GM19239 (cell line): ENCODE measurements at regions not wholly inside any gene's neighbourhood (a gene's known extent, or its start where the extent isn't known, plus 50 kb on each side); places are given as distances from the start of the nearest gene placed in this dataset.

Source experiments
- DNase-seq: peaks from one replicate; pipeline ENCODE4 v3.0.0; 2011; ENCODE audit warnings: low spot score; ENCODE audit not compliant: insufficient read length
- FAIRE-seq: peaks from 2 replicates; lab custom pipeline; 2011; peaks lifted over from hg19 to GRCh38; lab: Jason Lieb, UNC

- FAIRE-seq (no peak), DNase-seq (no peak)
Observed at GRCh38 chr11:113634940-113635575, 71.0 kb downstream of the TMPRSS5 start.

DNA sequence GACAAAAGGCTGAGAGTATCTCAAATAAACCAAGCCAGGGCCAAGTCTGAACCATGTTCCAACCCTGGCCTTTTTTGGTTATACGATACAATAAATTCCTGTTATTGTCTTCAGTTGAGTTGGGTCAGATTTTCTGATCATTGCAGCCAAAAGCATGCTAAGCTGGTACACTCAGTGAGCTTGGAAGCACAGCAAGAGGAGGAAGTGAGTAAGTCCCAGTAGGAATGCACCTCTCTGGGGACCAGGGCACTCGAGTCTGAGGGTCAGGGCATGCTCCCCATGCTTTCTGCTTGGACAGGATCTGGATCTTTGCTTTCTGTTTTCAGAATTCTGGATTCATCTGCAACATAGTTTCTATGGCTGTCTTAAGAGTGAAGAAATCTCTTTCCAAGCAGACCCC lies 73.1 kb downstream of the TMPRSS5 start:
- DNase-seq (no peak), FAIRE-seq (no peak)

DNA sequence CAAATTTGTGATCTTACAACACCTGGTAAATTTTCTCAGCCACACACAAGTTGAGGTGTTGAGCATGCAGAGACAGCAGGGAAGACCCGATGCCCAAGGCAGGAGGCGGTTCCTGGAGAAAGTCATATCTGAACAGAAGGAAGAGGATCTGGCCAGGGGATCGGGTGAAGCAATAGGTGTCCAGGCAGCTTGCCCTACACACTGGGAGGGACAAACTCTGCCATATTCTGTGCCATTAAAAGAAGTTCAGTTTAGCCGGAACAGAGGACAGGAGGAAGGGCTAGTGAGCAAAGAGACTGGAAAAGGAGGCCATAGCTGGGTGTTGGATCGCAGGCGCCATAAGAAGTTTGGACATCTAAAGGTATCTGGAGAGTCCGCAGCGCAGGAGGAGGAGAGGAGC lies 76.5 kb downstream of the TMPRSS5 start:
- DNase-seq (no peak), FAIRE-seq (no peak)

DNA sequence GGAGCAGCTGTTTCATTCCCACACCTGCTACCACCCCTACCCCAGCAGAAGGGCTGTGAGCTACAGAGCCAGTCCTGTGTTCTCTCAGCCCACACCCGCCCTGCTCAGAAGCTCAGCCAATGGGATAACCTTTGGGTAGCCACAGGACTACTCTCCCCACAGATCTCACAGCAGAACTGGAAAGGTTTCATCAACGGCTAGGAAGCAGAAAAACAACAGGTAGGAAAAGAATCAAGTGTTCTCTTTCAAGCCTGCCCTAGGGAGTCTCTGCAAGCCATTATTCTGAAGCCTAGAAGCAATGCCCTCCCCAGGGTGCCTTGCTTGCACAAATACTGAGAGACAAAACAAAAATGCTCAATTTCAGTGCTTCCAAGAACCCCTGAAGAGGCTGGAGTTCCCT lies 77.2 kb downstream of the TMPRSS5 start:
- no peak for DNase-seq
- FAIRE-seq, result no peak

GRCh38 chr11:113627946-113628345 lies 78.2 kb downstream of the TMPRSS5 start:
- DNase-seq (no peak), FAIRE-seq (no peak)

DNA sequence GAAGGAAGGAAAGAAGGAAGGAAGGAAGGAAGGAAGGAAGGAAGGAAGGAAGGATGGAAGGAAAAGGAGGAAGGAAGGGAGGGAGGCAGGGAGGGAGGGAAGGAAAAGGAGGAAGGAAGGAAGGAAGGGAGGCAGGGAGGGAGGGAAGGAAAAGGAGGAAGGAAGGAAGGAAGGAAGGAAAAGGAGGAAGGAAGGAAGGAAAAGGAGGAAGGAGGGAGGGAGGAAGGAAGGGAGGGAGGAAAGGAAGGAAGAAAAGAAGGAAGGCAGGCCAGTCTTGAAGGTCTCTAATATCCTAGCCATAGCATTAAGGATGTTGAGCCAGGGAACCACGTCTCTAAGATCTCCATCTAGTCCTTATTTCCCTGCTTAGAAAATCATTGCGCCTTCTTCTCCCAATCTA lies 78.8 kb downstream of the TMPRSS5 start:
- DNase-seq (no peak), FAIRE-seq (no peak)

- no peak for DNase-seq
- no peak for FAIRE-seq
Observed at GRCh38 chr11:113626736-113627135, 79.4 kb downstream of the TMPRSS5 start.

GRCh38 chr11:113623114-113623513 lies 83.0 kb downstream of the TMPRSS5 start:
- FAIRE-seq, result no peak
- no peak for DNase-seq

DNA sequence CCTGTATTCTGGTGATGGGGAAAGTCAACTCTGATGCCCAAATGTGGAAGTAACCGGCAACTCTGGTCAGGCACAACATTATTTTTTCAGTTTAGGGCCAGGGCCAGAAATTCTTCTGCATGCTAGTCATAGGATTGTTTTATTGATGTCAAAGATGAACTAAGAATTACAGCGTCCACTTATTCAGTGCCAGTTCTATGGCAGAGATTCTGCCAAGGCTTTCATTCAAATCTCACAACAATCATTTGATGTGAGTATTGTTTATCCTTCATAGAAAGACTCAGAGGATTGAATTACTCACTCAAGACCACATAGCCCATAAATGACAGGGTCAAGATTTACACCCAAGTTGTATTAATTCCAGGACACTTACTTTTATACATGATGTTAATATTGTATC lies 87.7 kb downstream of the TMPRSS5 start:
- FAIRE-seq (no peak), DNase-seq (no peak)

DNA sequence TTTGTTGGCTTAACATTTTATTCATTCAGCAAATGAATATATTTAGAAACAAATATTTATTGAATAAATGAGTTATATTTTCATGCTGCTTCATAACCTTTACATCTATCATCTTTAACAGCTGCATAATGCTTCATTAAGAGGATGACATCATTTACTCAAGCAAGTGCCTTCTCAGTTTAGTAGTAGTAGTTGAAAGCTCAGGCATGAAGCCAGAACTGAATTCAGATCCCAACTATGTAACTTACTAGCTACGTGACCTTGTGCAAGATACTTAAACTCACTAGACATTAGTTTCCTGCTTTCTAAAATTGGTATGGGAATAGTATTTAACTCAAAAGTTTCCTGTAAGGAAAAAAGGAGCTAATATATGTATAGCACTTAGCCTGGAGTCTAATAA lies 90.3 kb downstream of the TMPRSS5 start:
- DNase-seq (no peak), FAIRE-seq (no peak)

DNA sequence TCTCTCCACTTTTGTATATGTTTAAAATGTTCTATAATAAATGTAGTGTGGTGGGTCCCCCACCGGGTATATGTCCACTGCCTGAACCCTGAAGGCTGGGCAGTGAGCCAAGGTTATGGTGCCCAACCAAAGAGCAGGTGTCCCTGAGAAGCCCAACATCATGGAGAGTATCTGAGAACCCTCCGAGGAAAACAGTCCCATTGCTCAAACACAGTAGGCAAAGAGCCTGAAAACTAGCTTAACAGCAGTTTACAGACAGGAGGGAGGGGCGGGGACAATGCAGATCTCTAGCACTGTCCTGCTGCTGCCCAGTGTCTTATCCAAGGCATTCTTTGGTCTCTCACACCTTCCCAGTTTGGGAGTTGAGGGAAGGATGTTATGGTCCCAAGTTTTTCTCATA lies 91.0 kb downstream of the TMPRSS5 start:
- DNase-seq, result no peak
- no peak for FAIRE-seq

GRCh38 chr11:113614097-113614496 lies 92.0 kb downstream of the TMPRSS5 start:
- FAIRE-seq (no peak), DNase-seq (no peak)

DNA sequence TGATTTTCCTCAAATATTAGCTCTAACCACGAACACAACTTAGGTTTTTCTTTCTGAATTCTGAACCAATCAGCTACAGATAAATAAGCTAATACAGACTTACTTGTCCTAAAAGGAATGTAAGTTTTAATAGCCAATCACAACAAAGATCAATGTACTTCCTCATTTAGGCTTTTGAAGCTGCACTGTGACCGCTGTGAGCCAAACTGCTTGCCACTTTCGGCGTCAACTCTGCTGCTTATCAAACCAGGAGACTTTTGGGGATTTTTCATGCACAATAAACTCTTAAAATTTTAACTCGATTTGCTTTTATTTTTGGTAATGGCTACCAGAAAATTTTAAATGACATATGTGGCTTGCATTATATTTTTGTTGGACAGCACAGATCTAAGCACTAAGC lies 92.5 kb downstream of the TMPRSS5 start:
- FAIRE-seq (no peak), DNase-seq (no peak)

DNA sequence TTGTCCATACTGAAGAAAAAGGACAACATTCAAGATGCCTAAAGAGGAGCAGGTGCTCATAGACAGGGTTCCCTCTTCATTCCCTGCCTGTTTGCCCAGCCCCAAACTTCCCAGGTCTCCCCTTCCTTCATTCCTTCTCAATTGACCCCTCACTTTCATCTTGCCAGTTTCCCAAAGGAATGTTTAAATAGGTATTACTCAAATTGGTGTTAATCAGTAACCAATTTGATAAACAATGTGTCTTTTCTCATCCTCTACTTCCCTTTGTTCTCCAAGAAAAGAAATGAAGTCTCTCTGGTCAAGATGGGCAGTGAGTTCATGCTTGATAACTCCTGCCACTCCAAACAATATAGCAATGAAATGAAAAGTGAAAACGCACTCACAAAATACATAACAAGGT lies 101.9 kb downstream of the TMPRSS5 start:
- FAIRE-seq, result no peak
- DNase-seq, result no peak

DNA sequence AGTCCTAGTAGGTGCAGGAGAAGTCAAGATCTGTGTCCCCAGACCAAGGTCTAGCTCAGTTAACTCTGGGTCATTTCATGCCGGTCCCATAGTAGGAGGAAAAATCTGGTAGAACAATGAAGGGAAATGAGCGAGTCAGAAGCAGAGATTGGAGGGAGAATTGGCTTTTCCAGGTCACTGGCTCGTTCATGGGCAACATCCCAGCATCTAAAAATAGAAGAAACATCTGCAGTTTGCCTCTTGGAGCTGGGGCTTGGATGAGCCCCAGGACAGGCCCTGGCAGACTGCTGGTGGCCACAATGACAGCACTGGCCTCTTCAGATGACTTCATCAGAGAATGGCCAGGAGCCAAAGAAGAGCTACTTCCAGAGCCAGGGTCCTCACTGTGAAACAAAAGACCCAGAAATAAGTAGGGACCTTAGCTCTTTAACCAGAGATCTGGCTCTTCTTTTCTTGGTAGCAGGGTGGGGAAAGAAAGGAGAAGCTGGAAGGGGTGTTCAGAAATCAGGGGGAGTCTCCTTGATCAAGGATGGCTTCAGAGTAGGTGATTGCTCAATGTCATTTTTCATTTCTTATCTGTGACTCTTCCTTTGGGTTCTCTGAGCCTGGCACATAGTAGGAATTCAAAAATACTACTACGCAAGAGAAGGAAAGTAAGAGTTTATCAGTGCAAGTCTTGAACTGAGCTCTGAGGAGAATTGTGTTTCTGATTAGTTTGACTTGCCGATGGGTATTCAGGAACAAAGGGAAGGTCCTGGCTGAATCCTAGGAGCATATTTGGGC lies 102.6 kb downstream of the TMPRSS5 start:
- DNase-seq (no peak), FAIRE-seq (no peak)

- no peak for FAIRE-seq
Observed at GRCh38 chr11:113602483-113602882, 103.6 kb downstream of the TMPRSS5 start.

DNA sequence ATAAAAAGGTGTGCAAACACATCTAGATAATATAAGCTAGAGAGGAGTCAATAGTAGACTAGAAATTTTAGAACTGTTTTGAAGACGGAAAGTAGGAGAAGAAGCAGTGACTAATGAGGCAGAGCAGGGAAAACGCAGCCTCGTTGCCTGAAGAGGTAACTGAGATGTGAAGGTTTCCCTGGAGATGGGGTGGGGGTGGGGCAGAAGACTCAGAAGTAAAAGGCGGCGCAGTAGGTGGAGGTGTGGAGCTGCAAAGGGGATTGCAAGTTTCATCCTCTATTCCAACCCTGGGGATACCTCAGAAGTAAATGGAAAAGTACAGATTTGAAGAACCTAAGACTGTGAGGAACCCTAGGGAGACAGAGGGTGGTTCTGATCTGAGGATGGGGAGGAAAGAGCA lies 109.5 kb downstream of the TMPRSS5 start:
- FAIRE-seq (no peak), DNase-seq (no peak)

More at GRCh38 chr11:113602483-113602882, 103.6 kb downstream of the TMPRSS5 start:
- DNase-seq, result no peak

DNA sequence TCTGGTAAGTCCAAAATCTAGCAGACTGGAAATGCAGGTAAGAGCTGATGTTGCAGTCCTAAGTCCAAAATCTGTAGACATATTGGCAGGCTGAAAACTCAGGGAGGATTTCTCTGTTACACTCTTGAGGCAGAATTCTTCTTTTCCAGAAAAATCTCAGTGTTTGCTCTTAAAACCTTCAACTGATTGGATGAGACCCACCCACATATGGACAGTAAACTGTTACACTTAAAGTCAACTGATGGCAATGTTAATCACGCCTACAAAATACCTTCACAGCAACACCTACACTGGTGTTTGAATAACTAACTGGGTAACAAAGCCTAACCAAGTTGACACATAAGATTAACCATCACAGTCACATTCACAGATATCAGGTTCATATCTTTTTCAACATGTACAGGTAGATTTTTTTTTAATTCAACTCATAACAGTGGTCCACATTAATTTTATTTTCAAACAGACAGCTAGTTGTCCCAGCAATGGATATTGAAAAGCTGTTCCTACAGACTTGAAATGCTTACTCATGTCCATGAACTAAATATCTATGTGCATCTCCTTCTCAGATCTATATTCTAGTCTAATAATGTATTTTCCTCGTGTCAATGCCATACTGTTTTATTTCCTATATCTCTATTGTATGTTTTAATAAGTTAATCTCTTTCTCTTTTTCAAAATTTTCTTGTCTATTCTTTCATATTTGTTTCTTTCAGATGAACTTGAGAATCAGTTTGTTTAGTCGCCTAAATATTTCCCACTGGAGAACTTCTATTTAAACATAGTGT lies 110.1 kb downstream of the TMPRSS5 start:
- no peak for DNase-seq
- no peak for FAIRE-seq

GRCh38 chr11:113593698-113594308 lies 112.3 kb downstream of the TMPRSS5 start:
- FAIRE-seq (no peak), DNase-seq (no peak)

GRCh38 chr11:113591117-113591516 lies 115.0 kb downstream of the TMPRSS5 start:
- FAIRE-seq (no peak), DNase-seq (no peak)

- no peak for DNase-seq
- FAIRE-seq, result no peak
Observed at GRCh38 chr11:113587308-113587739, 112.1 kb upstream of the DRD2 start.
